H1 (cell line): ENCODE measurements at regions not wholly inside any gene's neighbourhood (a gene's known extent, or its start where the extent isn't known, plus 50 kb on each side); places are given as distances from the start of the nearest gene placed in this dataset.

ENCODE experiments used
- CTCF ChIA-PET: fragments of 300-600 bp; sonication (Branson Sonifier 250); formaldehyde crosslinking; loops from one replicate; lab custom pipeline; 2021; ENCODE audit not compliant: partially characterized antibody; lab: Charles Lee
- POLR2A ChIA-PET: fragments of 300-600 bp; sonication (Branson Sonifier 250); formaldehyde crosslinking; loops from one replicate; lab custom pipeline; 2021; ENCODE audit warnings: inconsistent platforms; ENCODE audit not compliant: partially characterized antibody; lab: Charles Lee
- DNase-seq, 2 experiments: peaks; one replicate each; pipeline versions ENCODE4 v3.0.0 to v3.0.0-alpha.2; 2010 to 2022; ENCODE audit warnings: low spot score in 2 of 2, low read depth in 1 of 2, mixed read lengths in 1 of 2
- FAIRE-seq: peaks from 2 replicates; lab custom pipeline; 2011; peaks lifted over from hg19 to GRCh38; lab: Jason Lieb, UNC
- H2AFZ ChIP-seq: 2 replicates; pipeline ENCODE4 v1.8.1; 2012; ENCODE audit warnings: low read length, inconsistent platforms
- H2AK5ac ChIP-seq: 2 replicates; pipeline ENCODE4 v1.6.1; 2013; ENCODE audit warnings: low read depth, low read length
- H2BK120ac ChIP-seq: replicated peaks from 2 replicates; pipeline ENCODE3; 2013; ENCODE audit warnings: low read depth, low read length, inconsistent platforms
- H2BK12ac ChIP-seq: 2 replicates; pipeline ENCODE4 v1.6.1; 2013; ENCODE audit warnings: low read depth, low read length
- H2BK15ac ChIP-seq: 2 replicates; pipeline ENCODE4 v1.6.1; 2013; ENCODE audit warnings: low read length
- H2BK20ac ChIP-seq: 2 replicates; pipeline ENCODE4 v1.6.1; 2013; ENCODE audit warnings: low read length
- H2BK5ac ChIP-seq: 2 replicates; pipeline ENCODE4 v1.6.1; 2013; ENCODE audit warnings: low read depth, low read length
- H3K14ac ChIP-seq: 2 replicates; pipeline ENCODE4 v1.6.1; 2013; ENCODE audit warnings: inconsistent platforms; ENCODE audit not compliant: insufficient read length
- H3K18ac ChIP-seq: 2 replicates; pipeline ENCODE4 v1.6.1; 2013; ENCODE audit warnings: low read length; ENCODE audit errors: extremely low read depth
- H3K23ac ChIP-seq: 2 replicates; pipeline ENCODE4 v1.6.1; 2013; ENCODE audit warnings: inconsistent platforms; ENCODE audit not compliant: insufficient read length
- H3K23me2 ChIP-seq: 2 replicates; pipeline ENCODE4 v1.6.1; 2013; ENCODE audit warnings: low read depth, low read length
- H3K27ac ChIP-seq: 2 replicates; pipeline ENCODE4 v1.6.1; 2011; ENCODE audit warnings: low read depth, low read length, inconsistent platforms
- H3K27me3 ChIP-seq, 4 experiments: replicated peaks in 1 of 4; 1 replicate in 1 of 4; 2 replicates in 3 of 4; pipeline versions ENCODE4 v1.6.1 to v1.8.1; 2011 to 2013; ENCODE audit warnings: low read length in 3 of 4, mild to moderate bottlenecking in 3 of 4, inconsistent platforms in 2 of 4, mixed read lengths in 2 of 4, moderate library complexity in 1 of 4; ENCODE audit not compliant: control insufficient read depth in 3 of 4, insufficient read depth in 3 of 4; ENCODE audit errors: extremely low read depth in 1 of 4
- H3K36me3 ChIP-seq, 4 experiments: 2 replicates each; pipeline versions ENCODE4 v1.6.1 to v1.8.1; 2011 to 2013; ENCODE audit warnings: mild to moderate bottlenecking in 4 of 4, low read length in 3 of 4, moderate library complexity in 2 of 4, control low read depth in 1 of 4, inconsistent platforms in 1 of 4; ENCODE audit not compliant: insufficient read depth in 4 of 4, control insufficient read depth in 2 of 4
- H3K4ac ChIP-seq: replicated peaks from 2 replicates; pipeline ENCODE3; 2013; ENCODE audit warnings: low read length, low read depth, mixed read lengths, inconsistent platforms; ENCODE audit not compliant: insufficient read length
- H3K4me1 ChIP-seq, 4 experiments: replicated peaks in 1 of 4; 1 replicate in 1 of 4; 2 replicates in 3 of 4; pipeline versions ENCODE4 v1.6.1 to v1.8.1; 2011 to 2013; ENCODE audit warnings: low read length in 3 of 4, inconsistent platforms in 2 of 4, mixed read lengths in 1 of 4; ENCODE audit not compliant: insufficient read depth in 4 of 4, control insufficient read depth in 3 of 4
- H3K4me2 ChIP-seq, 2 experiments: 2 replicates each; pipeline versions ENCODE4 v1.6.1 to v1.8.1; 2011 to 2013; ENCODE audit warnings: low read depth in 2 of 2, low read length in 2 of 2, control low read depth in 1 of 2, inconsistent platforms in 1 of 2, mild to moderate bottlenecking in 1 of 2; ENCODE audit not compliant: insufficient read depth in 1 of 2
- H3K4me3 ChIP-seq, 4 experiments: fragments of 200-600, 300-600 bp in 1 of 4; sonication (generic), shearing (Covaris generic), sonication (Bioruptor Twin) in 1 of 4; 2 replicates each; pipeline versions ENCODE4 v1.5.1 to v1.8.1; 2011 to 2016; ENCODE audit warnings: low read length in 4 of 4, low read depth in 3 of 4, control low read depth in 2 of 4, inconsistent platforms in 2 of 4, mild to moderate bottlenecking in 2 of 4, mixed read lengths in 1 of 4, moderate library complexity in 1 of 4; ENCODE audit not compliant: insufficient read depth in 2 of 4; ENCODE audit errors: extremely low read depth in 1 of 4
- H3K56ac ChIP-seq: replicated peaks from 2 replicates; pipeline ENCODE3; 2013; ENCODE audit warnings: low read depth, mild to moderate bottlenecking, mixed read lengths, low read length, inconsistent platforms; ENCODE audit not compliant: insufficient read length
- H3K79me1 ChIP-seq: 2 replicates; pipeline ENCODE4 v1.6.1; 2013; ENCODE audit warnings: low read depth, low read length, control low read depth
- H3K79me2 ChIP-seq, 2 experiments: 2 replicates each; pipeline versions ENCODE4 v1.6.1 to v1.8.1; 2012 to 2013; ENCODE audit warnings: low read length in 2 of 2, mild to moderate bottlenecking in 2 of 2, inconsistent platforms in 1 of 2; ENCODE audit not compliant: insufficient read depth in 2 of 2, control insufficient read depth in 1 of 2
- H3K9ac ChIP-seq, 4 experiments: replicated peaks in 1 of 4; 1 replicate in 1 of 4; 2 replicates in 3 of 4; pipeline versions ENCODE4 v1.6.1 to v1.8.1; 2011 to 2013; ENCODE audit warnings: low read depth in 3 of 4, low read length in 3 of 4, control low read depth in 2 of 4, mild to moderate bottlenecking in 2 of 4, moderate library complexity in 2 of 4, inconsistent platforms in 1 of 4; ENCODE audit errors: extremely low read depth in 1 of 4
- H3K9me3 ChIP-seq, 2 experiments: 2 replicates each; pipeline versions ENCODE4 v1.6.1 to v1.8.1; 2012 to 2013; ENCODE audit warnings: mild to moderate bottlenecking in 2 of 2, moderate library complexity in 2 of 2, control low read depth in 1 of 2, inconsistent platforms in 1 of 2, low read depth in 1 of 2, low read length in 1 of 2, mixed read lengths in 1 of 2; ENCODE audit not compliant: insufficient read depth in 2 of 2
- H4K20me1 ChIP-seq, 2 experiments: replicated peaks in 1 of 2; 2 replicates each; pipeline versions ENCODE3 to v1.8.1; 2011 to 2013; ENCODE audit warnings: inconsistent platforms in 2 of 2, low read length in 2 of 2, mild to moderate bottlenecking in 1 of 2; ENCODE audit not compliant: insufficient read depth in 2 of 2, control insufficient read depth in 1 of 2
- H4K5ac ChIP-seq: 2 replicates; pipeline ENCODE4 v1.6.1; 2013; ENCODE audit warnings: low read length, low read depth, mixed read lengths, inconsistent platforms; ENCODE audit not compliant: insufficient read length
- H4K8ac ChIP-seq: 2 replicates; pipeline ENCODE4 v1.8.0; 2013; ENCODE audit warnings: mild to moderate bottlenecking, moderate library complexity, low read length, inconsistent platforms; ENCODE audit not compliant: insufficient read depth; ENCODE audit errors: extremely low read depth
- H4K91ac ChIP-seq: replicated peaks from 2 replicates; pipeline ENCODE3; 2013; ENCODE audit warnings: low read length, mixed read lengths, inconsistent platforms; ENCODE audit not compliant: insufficient read length
- WGBS, 2 experiments: shearing (Covaris generic) in 1 of 2; methylation state at CpG; one replicate each; pipeline versions ENCODE4 v1.1.6 to v1.1.7; 2013 to 2015; ENCODE audit warnings: low lambda C conversion rate in 2 of 2, mixed read lengths in 2 of 2, inconsistent platforms in 1 of 2, low coverage in 1 of 2, missing lambda C conversion rate in 1 of 2; ENCODE audit not compliant: insufficient replicate concordance in 2 of 2, insufficient coverage in 1 of 2, insufficient read length in 1 of 2; ENCODE audit errors: extremely low coverage in 1 of 2, missing lambda C conversion rate in 1 of 2; 5-methylcytosine and 5-hydroxymethylcytosine counted together
- TF ChIP-seq, protein P1 (sequence below): fragments of 300-600 bp; sonication (generic); IDR thresholded peaks from 2 replicates; pipeline ENCODE4 v1.7.1; 2012; ENCODE audit warnings: low read length, moderate library complexity, mild to moderate bottlenecking, inconsistent platforms; ENCODE audit not compliant: insufficient replicate concordance

DNA sequence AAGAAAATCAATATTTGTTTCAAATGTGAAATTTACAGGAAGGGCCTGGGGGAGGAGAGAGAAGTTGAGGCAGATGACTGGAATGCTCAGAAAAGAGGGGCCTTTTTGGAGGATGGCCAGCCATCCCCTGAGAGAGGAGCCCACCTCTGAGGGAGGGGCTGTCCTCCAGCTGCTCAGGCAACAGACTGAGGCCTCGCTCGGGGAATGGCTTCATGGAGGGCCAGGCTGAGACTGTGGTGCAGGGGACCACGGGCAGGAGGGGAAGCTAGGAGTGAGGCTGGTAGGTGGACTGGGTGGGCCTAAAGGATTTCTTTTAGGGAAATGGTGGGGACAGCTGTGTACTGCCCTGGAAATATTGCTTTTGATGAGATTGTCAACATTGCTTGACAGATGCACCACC, 73.5 kb upstream of the CADM1 start:
- no peak for DNase-seq
- H3K9me3 ChIP-seq = no peaks in the 10 kb centered on the region
- TF ChIP-seq, protein P1, sequence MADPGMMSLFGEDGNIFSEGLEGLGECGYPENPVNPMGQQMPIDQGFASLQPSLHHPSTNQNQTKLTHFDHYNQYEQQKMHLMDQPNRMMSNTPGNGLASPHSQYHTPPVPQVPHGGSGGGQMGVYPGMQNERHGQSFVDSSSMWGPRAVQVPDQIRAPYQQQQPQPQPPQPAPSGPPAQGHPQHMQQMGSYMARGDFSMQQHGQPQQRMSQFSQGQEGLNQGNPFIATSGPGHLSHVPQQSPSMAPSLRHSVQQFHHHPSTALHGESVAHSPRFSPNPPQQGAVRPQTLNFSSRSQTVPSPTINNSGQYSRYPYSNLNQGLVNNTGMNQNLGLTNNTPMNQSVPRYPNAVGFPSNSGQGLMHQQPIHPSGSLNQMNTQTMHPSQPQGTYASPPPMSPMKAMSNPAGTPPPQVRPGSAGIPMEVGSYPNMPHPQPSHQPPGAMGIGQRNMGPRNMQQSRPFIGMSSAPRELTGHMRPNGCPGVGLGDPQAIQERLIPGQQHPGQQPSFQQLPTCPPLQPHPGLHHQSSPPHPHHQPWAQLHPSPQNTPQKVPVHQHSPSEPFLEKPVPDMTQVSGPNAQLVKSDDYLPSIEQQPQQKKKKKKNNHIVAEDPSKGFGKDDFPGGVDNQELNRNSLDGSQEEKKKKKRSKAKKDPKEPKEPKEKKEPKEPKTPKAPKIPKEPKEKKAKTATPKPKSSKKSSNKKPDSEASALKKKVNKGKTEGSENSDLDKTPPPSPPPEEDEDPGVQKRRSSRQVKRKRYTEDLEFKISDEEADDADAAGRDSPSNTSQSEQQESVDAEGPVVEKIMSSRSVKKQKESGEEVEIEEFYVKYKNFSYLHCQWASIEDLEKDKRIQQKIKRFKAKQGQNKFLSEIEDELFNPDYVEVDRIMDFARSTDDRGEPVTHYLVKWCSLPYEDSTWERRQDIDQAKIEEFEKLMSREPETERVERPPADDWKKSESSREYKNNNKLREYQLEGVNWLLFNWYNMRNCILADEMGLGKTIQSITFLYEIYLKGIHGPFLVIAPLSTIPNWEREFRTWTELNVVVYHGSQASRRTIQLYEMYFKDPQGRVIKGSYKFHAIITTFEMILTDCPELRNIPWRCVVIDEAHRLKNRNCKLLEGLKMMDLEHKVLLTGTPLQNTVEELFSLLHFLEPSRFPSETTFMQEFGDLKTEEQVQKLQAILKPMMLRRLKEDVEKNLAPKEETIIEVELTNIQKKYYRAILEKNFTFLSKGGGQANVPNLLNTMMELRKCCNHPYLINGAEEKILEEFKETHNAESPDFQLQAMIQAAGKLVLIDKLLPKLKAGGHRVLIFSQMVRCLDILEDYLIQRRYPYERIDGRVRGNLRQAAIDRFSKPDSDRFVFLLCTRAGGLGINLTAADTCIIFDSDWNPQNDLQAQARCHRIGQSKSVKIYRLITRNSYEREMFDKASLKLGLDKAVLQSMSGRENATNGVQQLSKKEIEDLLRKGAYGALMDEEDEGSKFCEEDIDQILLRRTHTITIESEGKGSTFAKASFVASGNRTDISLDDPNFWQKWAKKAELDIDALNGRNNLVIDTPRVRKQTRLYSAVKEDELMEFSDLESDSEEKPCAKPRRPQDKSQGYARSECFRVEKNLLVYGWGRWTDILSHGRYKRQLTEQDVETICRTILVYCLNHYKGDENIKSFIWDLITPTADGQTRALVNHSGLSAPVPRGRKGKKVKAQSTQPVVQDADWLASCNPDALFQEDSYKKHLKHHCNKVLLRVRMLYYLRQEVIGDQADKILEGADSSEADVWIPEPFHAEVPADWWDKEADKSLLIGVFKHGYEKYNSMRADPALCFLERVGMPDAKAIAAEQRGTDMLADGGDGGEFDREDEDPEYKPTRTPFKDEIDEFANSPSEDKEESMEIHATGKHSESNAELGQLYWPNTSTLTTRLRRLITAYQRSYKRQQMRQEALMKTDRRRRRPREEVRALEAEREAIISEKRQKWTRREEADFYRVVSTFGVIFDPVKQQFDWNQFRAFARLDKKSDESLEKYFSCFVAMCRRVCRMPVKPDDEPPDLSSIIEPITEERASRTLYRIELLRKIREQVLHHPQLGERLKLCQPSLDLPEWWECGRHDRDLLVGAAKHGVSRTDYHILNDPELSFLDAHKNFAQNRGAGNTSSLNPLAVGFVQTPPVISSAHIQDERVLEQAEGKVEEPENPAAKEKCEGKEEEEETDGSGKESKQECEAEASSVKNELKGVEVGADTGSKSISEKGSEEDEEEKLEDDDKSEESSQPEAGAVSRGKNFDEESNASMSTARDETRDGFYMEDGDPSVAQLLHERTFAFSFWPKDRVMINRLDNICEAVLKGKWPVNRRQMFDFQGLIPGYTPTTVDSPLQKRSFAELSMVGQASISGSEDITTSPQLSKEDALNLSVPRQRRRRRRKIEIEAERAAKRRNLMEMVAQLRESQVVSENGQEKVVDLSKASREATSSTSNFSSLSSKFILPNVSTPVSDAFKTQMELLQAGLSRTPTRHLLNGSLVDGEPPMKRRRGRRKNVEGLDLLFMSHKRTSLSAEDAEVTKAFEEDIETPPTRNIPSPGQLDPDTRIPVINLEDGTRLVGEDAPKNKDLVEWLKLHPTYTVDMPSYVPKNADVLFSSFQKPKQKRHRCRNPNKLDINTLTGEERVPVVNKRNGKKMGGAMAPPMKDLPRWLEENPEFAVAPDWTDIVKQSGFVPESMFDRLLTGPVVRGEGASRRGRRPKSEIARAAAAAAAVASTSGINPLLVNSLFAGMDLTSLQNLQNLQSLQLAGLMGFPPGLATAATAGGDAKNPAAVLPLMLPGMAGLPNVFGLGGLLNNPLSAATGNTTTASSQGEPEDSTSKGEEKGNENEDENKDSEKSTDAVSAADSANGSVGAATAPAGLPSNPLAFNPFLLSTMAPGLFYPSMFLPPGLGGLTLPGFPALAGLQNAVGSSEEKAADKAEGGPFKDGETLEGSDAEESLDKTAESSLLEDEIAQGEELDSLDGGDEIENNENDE = no peak

More for the DNA sequence above, 73.5 kb upstream of the CADM1 start:
- Histone ChIP-seq H4K8ac (no peak overlapping the region), H4K20me1 (no peaks in the 10 kb centered on the region), H3K36me3 (no peaks in the 10 kb centered on the region), H3K27ac (no peak overlapping the region), H3K9ac (no peak overlapping the region), H2BK5ac (no peak overlapping the region), H2AFZ (no peak overlapping the region), H2BK20ac (no peak overlapping the region), H3K27me3 (no peaks in the 10 kb centered on the region), H2AK5ac (no peak overlapping the region), H3K4me1 (peaks cover 2 to 11% (median 5%) of the 10 kb centered on the region in 4 experiments; a peak in 4 of 7 replicates), H3K23ac (no peak overlapping the region), H3K23me2 (no peaks in the 10 kb centered on the region), H3K18ac (no peak overlapping the region), H3K4me2 (no peak overlapping the region), H3K79me1 (no peaks in the 10 kb centered on the region; the same call in 1 of the 2 replicates), H2BK120ac (no peak overlapping the region), H3K79me2 (no peaks in the 10 kb centered on the region), H3K4ac (no peak overlapping the region), H3K56ac (no peak overlapping the region), H4K91ac (no peak overlapping the region), H2BK12ac (no peak overlapping the region), H4K5ac (no peak overlapping the region), H3K14ac (no peak overlapping the region), H2BK15ac (no peak overlapping the region), H3K4me3 (no peak overlapping the region)
- 92% methylated on average over 3 of the region's 3 CpGs; no CpG with 5 or more reads in 1 of the 2 experiments for WGBS, 2 experiments
- FAIRE-seq = no peak
- ChIA-PET POLR2A (no interaction called here), CTCF (no interaction called here)
